ENCODE measurements at regions not wholly inside any gene's neighbourhood (a gene's known extent, or its start where the extent isn't known, plus 50 kb on each side); places are given as distances from the start of the nearest gene placed in this dataset.

DNA sequence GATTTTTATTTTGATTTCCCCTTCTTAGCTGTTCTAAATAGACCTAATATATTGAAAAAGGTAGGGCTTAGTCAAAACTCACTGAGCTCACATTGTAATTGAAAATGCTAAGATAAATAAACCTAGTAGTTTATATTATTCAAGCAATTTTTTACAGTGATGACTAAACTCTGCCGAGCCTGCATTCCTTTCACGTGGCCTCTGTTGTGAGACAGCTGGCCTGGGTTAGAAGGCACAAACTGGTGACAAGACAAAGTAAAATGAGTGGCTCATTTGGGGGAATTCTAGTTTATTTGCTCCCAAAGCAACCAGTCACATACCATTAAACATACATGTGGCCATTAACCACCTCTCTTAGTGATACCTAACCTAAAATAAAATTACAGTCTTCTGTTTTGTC is 169.4 kb upstream of the TEX13C start:
- TF ChIP-seq, protein P1, sequence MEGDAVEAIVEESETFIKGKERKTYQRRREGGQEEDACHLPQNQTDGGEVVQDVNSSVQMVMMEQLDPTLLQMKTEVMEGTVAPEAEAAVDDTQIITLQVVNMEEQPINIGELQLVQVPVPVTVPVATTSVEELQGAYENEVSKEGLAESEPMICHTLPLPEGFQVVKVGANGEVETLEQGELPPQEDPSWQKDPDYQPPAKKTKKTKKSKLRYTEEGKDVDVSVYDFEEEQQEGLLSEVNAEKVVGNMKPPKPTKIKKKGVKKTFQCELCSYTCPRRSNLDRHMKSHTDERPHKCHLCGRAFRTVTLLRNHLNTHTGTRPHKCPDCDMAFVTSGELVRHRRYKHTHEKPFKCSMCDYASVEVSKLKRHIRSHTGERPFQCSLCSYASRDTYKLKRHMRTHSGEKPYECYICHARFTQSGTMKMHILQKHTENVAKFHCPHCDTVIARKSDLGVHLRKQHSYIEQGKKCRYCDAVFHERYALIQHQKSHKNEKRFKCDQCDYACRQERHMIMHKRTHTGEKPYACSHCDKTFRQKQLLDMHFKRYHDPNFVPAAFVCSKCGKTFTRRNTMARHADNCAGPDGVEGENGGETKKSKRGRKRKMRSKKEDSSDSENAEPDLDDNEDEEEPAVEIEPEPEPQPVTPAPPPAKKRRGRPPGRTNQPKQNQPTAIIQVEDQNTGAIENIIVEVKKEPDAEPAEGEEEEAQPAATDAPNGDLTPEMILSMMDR (IDR thresholded peaks at IDR 0.05): no peak
- no peak for TF ChIP-seq POLR2AphosphoS5 (IDR thresholded peaks at IDR 0.05)
- no peak for TF ChIP-seq POLR2A (IDR thresholded peaks at IDR 0.05)

All from upper lobe of left lung (tissue), 4 donors.